CD4-positive, alpha-beta T cell treated with Interleukin-6 at 100 ng/mL for 8 hours (primary cell): ENCODE measurements at regions not wholly inside any gene's neighbourhood (a gene's known extent, or its start where the extent isn't known, plus 50 kb on each side); places are given as distances from the start of the nearest gene placed in this dataset.

Source experiments
- DNase-seq: peaks from one replicate; pipeline ENCODE4 v3.0.0-alpha.2; 2020; ENCODE audit warnings: mixed read lengths, low spot score

DNA sequence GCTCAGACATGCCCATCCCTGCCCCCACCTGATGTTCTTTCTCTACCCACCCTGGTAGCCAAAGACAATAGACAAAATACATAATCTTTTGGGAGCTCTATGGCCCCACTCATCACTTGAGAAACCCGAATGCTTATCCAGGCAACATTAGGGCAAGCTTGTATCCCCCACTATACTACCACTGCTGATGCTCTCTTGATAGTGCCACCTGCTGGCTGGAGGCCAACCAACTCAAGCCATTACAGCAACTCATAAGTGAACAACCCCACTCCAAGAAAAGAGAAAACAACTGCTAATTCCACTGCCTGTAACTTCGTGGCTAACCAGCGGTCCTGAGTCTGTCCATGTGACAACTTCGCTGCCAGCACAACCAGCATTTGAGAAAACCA is 342.5 kb upstream of the TGFBR2 start:
- no peak for DNase-seq

DNA sequence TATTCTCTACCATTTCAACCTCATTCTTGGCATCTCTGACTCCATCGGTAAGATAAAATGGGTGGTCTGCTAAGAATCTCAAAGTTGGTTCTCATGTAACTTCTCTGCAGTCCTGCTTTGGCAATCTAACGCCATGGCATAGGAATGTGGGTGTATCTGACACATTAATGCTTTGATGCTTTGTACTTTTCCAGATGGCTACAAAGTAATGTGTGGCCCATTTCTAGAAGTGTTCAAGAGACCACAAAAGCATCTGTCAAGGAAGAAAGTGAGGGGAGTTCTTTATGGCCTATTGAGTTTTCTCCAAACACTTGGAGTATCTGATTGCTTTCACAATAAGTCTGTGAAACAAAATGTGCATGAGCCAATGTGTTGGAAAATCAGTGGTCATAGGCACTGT is 339.9 kb upstream of the TGFBR2 start:
- DNase-seq: no peak

DNA sequence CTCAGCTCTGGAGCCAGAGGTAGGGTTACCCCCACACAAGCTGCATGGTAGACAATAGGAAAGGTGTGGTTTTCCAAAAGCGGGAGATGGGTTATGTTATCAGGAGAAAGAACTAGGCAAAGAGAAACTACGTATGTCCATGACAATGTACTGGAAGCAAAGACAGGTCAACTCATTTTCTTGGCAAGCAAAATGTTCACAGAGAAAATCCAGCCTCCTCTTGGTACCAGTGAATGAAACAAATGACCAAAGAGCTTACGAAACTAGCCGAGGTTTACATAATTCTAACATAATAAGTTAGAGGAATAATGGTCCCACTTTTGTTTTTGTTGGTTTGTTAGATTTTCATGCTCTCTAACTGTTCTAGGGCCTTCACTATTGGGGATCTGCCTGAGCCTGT is 338.1 kb upstream of the TGFBR2 start:
- no peak for DNase-seq

DNA sequence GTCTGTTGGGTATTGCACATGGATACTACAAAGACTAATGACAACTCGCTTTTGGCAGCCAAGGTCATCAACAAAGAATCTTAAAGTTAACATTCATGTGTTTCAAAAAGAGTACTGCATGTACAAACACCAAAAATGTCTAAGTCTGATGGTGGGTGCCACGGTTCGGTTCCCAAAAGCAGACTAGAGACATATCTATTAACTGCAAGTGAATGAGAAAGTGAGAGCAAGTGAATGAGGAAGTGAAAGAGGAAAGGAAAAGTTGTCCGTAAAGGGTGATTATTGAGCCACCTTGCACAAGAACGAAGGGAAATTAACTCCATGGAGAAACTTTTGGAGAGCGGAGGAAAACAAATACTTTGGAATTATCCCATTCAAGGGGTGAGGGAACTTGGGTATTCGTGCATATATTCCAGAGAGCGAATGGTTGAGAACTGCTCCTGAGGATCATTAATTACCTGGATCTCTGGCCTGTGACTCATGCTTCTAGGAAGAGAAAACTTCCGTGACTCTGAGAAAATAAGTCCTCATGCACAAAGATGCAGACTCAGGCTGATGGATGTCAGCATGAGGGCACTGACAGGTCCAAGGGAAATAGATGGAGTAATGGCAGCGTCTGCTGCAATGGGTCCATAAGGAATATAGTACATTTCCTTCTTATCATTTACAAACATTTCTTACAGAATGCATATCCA is 336.5 kb upstream of the TGFBR2 start:
- no peak for DNase-seq

DNA sequence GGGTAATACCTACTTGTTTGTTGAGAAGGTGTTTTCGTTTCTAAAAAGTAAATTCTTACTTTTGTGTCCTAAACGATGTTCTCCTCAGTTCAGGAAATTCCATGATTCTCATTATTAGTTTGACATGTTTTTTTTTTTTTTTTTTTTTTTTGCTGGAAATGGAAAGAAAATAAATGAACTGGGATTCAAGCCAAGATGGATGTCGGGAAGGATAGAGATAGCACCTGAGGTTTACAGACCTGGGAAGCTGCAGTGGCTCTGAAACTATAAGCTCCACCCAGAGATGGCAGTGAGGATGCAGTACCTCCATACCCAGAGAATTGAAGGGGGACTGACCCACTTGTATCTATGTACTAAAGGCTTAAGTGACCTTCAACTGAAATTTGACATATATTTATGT is 334.6 kb upstream of the TGFBR2 start:
- DNase-seq: no peak

DNA sequence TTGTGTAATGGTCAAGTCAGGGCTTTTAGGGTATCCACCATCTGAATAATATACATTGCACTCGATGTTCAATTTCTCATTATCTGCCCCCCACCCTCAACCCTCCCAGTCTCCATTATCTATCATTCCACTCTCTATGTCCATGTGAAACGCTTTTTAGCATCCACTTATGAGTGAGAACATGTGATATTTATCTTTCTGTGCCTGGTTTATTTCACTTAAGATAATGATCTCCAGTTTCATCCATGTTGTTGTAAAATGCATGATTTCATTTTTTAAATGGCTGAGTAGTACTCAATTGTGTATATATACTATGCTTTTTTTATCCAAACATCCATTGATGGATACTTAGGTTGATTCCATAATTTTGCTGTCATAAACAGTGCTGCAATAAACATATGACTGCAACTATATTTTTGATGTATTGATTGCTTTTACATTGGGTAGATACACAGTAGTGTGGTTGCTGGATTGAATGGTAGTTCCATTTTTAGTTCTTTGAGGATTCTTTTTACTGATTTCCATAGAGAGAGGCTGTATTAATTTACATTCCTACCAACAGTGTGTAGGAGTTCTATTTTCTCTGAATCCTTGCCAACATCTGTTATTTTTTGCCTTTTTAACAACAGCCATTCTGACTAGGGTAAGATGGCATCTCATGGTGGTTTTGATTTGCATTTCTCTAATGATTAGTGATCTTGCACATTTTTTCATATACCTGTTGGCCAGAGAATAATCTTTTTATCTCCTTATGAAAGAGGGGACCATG is 332.9 kb upstream of the TGFBR2 start:
- no peak for DNase-seq

DNA sequence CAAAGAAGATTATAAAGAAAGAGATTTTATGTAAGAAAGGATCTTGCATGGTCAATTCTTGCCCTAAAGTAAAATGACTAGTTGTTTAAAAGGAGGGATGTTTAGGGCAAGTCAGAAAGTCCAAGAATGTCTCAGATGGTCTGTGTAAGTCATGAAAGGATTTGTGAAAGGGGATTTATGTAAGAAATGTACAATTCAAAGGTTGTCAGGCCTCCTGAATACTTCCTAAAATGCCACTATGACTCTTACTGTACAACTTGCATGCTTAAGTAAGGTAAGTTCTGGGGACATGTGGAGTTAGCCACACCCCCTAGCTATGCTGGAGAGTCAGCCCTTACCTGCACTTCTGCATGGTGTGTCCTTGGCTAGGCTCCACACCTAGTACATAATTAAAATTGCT is 328.9 kb upstream of the TGFBR2 start:
- no peak for DNase-seq

DNA sequence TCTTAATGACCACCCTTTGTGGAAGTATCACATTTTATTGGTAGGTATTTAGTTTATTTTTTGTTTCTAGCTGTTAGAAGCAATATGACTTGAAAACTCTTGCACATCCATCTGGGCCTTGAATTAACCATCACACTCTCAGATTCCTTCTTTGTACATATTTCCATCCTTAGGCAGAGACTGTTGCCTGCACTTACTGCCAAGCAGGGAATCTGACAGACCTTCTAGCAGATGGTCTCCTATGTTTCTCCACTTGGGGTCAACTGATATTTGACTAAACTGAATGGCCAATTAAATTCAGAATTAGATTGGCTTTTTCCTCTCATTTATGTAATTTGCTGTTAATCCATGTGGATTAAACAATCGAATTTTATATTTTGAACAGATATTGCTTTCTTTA is 324.9 kb upstream of the TGFBR2 start:
- DNase-seq: no peak

DNA sequence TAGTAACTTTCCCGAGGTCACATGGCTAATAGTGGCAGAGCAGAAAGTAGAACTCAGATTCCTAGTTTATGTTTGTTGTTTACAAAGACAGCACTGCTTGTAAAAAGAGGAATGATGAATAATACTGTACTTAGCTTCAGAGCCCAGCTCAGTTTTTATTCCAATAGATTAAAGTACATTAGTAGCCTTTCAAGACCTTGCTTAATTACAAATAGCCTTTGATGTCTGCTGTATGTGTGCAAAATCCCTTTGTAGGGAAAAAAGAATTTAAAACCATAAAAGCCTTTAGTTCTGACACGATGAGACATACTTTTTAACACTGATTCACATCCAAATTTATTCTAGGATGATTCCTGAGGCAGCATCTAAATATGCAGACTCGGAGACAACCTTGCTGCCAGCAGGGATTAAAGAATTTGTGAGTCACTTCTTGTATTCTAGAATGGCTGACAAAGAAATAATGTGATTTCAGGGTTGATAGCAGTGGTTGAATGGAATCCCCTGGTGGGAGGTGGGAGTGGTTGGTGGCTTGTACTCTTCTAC is 324.2 kb upstream of the TGFBR2 start:
- no peak for DNase-seq

DNA sequence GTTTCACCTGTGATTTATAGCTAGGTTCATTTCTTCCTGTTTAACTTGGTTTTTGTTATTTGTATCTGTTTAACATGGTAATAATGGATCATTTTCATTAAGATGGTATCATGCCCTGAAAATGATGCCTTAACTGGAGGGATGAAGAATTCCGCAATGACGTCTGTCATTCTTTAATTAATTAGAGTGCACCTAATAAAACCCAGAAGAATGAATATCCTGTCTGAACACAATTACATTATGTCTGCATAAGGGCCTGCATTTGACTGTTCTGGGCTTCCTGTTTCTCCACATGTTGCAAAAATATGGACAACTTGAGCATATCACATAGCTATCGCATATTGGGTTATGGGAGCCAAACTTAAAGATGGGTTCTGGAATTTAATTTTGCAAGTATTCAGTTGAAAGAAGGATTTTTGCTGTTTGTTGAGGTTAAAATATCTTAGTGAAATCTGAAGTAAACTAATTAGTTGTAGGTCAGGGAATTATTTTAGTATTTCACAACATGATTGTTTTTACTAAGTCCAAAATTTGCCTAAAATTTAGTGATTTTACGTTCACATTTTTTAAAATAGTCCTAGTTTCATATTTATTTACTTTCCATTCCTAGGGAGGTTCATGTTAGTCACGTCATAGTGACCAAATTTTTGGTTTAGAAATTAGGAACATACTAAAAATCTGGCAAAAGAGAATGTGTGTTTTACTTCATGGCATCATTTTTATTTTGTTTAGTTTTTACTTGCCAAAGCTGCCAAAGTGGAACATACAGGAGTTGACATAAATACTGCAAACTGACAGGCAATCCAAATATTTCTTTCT is 321.0 kb upstream of the TGFBR2 start:
- no peak for DNase-seq

DNA sequence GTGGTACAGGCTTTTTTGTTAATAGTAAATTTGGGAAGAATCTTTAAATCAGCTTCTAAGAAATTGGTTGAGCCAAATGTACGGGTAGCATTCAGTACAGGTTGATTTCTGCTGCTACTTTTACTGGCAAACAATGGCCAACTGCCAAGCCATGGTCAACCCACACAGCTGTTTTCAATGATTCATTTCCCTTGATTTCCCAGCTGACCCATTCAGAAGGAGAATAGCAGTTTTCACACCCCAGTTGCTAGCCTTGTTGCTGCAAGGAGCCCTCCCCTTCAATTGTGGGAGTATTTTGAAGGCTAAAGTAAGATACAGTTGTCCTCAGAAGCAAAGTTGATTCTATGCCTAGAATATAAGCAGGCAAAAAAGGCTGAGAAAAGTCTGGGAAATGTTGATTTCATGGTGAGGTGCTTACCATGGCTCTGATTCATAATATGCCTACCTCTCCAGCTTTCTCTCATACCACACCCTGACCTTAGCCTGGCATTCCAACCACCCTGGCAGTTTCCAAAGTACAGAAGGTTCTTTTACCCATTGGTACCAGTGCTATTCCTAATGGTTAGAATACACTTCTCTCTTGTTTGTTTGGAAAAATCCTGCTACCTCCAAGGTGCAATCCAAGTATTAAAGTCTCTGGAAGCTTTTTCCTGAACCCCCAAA is 320.3 kb upstream of the TGFBR2 start:
- no peak for DNase-seq

DNA sequence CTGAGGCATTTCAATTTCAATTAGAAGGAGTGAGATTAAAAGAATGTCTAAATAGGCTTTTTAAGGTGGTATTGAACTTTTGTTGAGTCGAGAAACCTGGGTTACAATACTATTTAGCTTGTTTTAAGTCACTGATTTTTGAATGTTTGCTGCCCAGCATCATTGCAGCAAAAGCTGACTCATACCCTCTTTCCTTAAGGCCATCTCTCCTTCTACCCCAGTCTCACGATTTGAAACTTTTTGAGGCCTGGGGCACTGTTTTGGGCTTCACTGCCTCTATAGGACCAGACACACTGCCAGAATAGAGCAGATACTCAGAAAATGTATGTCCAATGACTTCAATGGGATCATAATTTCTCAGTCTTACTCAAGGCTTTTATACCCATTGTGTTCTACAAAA is 319.6 kb upstream of the TGFBR2 start:
- no peak for DNase-seq

DNA sequence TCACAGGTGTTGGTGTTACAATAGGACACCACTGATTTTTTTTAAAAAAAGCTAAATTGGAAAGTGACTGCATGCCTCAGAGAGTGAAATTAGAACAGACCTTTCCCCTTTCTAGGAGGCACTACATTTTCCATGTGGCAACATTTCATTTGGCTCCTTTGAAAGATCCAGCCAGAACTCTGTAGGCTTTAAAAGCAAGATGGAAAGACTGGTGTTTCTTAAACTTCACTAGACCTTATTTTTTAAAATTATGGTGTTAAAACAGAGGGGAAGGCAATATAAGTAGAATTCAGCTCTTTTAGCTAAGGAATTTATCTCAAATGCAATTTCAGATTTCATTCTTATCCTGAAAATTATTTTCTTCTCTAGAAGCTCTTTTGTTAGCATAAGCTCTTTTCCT is 317.6 kb upstream of the TGFBR2 start:
- DNase-seq: no peak

DNA sequence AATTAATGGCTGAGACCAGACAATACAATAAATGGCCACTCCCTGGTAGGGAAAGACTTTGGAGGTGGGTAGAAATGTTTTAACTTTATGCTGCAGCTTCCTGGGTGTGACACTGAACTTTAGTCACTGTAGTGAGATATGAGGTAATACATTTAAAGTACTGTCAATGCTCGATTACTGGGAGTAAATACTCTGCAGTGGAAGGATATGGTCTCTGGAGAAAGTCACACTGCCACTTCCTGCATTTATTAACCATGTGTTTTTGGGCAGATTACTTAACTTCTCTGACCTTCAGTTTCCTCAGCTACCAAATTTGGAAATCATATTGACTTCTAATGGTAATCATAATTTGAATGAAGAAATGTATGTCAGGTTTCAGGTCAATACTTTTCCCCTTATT is 317.1 kb upstream of the TGFBR2 start:
- DNase-seq: no peak

DNA sequence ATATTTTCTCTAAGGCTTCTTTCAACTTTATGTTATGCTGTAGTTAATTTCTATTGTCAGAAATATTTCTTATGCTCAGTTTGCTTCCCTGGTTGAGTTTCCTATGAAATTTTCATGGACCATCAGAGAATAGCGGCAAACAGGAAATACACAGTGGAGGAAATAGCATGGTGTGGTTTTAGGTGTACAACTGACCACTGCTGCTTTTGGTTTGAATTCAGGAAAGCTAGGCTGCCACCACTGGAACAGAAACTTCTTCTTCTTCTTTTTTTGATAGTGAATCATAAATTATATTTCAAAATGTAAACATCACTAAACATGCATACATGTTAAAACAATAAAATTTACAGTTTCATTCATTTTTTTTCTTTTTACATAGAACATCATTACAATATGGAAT is 316.6 kb upstream of the TGFBR2 start:
- DNase-seq: no peak

DNA sequence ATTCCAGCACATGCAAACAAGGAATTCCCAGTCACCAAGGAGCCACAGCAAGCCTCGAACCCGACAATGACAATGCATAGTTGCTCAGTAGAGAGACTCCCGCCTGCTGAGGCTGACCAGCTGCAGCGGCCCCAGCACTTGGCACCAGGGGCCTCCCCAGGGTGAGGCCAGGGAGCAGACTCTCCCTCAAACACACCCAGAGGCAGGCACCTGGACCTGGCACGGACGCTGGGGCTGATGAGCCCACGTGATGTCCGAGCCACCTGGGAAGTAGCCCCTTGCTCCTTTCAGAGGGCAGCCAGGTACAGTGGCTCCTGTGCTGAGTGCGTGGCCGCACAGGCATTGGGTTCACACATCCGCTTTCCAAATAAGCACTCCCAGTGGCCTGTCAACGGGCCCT is 315.9 kb upstream of the TGFBR2 start:
- no peak for DNase-seq

DNA sequence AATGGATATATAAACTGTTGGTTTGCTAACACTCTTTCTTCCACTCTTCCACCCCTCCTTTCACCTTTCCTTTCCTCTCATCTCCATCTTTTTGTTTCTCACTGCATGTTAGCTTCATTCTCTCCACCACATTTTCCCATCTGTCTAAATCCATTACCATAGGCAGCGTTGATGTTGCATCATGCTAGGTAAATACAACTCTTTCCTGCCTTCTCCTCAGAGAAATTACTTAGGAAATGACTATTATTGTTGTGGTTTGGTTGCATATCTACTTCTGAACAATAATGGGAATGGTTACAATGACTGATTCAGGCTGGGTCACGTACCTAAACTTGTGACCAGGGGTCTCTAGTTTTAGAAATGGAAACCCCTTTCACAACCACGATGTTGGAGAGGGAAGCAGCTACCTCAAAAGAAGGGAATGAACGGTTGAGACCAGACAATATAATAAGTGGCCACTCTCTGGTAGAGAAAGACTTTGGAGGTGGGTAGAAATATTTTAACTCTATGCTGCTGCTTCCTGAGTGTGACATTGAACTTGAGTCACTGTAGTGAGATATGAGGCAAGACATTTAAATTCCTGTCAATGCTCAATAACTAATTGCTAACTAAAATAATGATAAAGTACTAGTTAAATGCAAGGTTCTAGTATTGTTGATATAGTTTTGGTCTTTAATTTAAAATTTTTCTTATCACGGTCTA is 314.1 kb upstream of the TGFBR2 start:
- DNase-seq: no peak

DNA sequence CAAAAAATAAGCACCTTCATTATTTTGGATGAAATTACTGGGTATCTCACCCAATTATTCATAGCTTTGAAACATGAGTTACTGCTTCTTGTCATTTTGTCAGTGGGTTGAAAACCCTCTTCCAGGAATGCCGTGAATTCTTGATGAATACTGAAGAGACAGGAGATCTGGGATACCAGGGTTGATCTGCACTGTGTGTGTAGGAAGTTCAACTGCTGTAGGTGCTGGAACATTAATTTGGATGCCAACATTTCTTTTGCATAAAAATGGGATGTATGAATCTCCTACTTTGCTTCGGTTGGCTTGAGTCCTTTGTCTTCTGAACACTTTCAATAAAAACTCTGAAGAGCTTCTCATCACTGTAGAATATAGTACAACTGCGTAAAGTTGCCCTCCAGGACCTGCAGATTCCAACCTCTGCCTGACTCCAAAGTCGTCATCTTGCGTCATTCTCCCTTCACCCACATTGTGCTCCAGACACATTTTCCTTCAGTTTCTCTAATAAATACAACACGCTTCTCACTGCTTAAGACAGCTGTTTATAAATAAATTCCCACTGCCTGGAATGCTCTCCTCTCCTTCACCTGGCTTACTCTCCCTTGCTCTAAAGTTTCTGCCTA is 312.7 kb upstream of the TGFBR2 start:
- DNase-seq: no peak

DNA sequence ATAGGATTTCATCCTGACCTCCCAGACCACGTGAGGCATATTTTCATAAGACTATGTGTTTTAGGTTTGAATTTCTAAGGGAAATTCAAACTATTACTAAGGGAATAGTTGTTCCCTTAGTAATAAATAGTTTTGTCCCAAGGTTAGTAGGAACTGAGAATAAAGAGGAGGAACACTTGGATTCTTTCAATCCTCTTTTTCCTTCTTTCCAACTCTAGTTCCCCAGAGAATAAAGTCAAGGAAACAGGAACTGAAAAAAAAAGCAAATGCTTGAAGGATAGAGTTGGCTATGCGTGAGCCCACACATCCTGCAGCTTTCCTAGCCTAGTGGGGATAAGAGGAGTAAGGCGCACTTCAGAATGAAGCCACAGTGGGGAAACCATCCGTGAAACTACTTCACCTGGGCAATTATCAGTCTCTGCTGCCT is 312.1 kb upstream of the TGFBR2 start:
- no peak for DNase-seq

DNA sequence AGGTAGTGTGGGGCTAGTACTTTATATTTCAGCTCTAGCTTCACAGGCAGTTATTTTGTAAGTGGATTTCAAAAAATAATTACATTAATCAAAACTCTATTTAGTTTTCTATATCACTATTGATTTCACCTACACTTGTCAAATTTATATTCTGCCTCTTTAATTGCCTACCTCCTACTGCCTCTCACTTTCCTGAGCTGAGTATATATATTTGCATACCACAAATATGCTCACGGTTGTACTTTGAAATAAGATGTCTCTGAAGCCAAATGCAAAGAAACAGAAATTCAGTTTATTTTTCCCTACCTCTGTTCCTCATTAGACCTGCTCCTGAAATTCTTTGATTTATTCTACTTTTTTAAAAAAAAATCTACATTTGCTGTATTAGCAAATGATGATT is 309.3 kb upstream of the TGFBR2 start:
- no peak for DNase-seq
